Amygdala (tissue), 56 donors: ENCODE measurements at regions not wholly inside any gene's neighbourhood (a gene's known extent, or its start where the extent isn't known, plus 50 kb on each side); places are given as distances from the start of the nearest gene placed in this dataset.
A peak's percentile ranks its signal among the peaks of the same experiment; 100 is the strongest.

ENCODE experiments used
- DNase-seq, 56 donors: peaks; one replicate each; lab custom pipeline; 2025; lab: John Stamatoyannopoulos, UW

DNA sequence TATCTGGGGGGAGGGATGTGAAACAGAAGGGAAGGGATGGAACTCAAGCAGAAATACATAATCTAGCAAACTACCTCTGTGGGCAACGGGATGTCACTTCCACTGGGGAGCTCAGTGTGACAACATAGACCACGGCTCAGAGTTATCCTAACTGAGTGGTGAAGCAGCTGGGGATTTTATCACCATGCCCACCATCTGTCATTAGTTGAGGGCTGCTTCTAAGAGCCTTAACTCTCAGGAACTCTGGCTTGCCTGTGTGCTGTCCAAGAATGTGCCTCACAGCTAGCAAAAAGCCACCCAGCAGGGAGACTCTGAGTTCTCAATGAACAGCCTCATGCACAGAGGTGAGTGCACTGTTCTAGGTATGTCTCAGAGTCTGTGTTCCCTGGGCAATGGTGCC lies 90.6 kb upstream of the CXCL14 start:
- DNase-seq: no peak

DNA sequence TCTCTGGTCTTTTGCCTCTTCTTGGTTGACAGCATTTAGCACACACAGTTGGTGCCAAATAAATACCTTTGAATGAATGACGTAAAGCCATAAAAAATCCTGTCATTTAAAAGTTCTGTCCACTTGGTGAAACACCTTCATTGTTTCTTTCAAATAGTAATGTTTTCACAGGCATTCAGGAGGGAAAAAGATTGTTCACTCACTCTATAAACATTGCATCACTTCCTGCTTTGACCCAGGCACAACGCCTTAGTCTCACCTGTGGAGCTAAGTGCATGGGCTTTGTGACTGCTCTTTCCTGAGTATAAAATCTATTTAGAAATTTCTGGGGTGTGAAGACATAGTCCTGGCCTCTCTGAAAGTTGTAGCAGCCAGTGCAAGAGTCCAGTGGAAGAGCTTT lies 88.9 kb upstream of the CXCL14 start:
- DNase-seq: no peak

DNA sequence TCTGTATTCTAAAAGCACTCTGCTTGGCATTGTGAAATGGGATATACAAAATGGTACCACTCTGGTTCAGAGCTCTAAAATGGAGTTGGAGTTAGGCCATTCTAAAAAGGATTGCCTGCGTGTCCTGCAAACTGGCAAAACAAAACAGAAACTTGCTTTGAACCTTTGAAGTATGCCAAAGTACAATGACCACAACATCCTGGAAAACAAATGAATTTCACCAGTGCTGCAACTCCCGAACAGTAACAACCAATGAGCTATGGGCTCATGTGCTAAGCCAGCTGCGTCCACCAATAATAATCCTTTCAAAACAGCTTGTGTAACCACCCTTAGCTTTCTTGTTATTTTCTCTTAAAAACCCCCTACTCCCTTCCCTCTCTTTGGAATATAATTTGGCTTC lies 88.4 kb upstream of the CXCL14 start:
- no peak for DNase-seq

DNA sequence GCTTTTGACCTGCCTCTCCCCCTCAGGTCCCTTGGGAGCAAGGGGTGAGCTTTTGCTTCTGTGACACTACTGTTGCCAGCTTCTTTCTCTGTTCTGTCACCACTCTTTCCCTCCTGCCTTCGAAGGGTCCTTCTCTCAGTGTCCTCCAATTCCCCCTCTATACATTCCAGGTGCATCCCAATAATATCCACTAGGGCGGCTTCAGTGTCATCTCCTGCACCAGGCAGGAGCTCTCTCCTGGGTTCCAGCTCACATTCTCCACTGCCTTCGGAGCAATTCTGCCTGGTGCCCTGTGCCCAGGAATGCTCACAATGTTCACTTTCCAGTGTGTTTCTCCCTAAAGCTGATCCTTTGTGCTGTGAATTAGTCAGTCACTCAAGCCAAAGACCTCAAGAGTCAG lies 83.9 kb upstream of the CXCL14 start:
- DNase-seq: no peak

DNA sequence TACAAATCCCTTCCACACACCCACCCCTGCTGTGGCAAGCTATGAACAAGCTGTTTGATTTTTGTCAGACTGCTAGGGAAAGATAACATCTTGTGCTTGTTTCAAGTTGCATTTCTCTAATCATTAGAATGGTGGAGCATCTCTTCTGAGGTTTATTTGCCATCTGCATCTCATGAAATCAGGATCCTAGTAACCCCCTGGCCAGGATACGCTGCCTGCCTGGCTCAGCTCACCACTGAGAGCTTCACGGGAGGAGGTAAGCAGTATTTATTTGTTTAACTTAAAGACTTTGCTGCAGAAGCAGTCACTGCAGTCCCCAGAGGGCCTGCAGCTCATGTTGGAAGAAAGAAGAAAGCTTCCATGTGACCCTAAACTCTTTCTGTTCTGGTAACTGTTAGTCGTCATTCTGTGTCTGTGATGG lies 83.3 kb upstream of the CXCL14 start:
- no peak for DNase-seq

DNA sequence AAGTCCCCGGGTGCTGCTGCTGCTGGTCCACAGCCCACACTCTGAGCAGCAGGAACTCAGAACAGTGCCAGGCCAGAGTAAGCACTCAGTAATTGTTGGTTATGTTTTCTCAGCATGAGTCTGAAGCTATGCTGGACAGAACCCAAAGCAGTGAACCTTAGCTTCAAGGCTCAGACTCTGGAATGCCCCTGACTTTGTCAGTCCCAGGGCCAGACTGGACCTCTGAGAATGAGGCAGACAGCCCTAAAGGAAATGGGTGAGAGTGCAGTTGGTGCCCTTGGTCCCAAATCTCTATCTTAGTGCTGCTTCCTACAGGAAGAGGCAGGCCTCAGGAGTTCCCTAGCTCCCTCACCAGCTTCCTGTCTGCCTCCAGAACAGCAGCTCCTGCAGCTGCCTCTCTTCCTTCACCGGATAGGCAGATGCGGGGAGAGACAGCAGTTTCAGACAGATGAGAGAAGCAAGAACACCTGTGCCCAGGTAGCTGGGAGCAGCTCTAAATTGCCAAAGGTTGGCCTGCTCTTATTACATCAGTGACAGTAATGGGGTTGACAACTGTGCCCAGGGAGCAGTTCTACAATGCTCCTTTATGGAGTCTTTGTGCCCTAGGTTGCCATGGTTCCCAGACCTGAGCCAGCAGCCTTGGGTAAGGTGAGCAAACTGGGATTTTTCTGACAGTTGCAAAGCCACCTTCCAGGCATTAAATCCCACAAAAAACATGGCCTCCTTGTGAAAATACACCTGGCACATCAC lies 82.2 kb upstream of the CXCL14 start:
- peak in 1 of 56 donors; percentile 15 for DNase-seq

DNA sequence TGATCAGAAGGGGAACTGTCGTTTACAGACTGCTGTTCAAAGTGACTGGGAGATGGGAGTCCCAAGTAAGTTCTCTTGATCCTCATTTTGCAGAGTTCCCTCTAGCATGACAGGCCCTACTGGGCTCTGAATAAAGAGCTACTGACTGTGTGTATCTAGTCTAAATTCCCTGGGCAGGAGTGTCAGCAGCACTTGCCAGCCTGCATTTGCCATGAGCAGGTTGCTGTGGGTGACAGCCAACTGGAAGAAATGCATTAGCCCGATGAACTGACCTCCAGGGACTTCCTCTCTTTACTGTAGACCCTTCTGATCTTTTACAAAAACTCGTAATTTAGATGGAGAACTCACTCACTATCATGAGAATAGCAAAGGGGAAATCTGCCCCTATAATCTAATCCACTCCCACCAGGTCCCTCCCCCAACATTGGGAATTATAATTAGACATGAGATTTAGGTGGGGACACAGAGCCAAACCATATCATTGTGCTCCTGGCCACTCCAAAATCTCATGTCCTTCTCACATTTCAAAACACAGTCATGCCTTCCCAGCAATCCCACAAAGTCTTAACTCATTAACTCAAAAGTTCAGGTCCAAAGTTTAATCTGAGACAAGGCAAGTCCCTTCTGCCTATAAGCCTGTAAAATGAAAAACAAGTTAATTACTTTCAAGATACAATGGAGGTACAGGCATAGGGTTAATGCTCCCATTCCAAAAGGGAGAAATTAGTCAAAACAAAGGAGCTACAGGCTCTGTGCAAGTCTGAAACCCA lies 78.9 kb upstream of the CXCL14 start:
- DNase-seq: no peak

DNA sequence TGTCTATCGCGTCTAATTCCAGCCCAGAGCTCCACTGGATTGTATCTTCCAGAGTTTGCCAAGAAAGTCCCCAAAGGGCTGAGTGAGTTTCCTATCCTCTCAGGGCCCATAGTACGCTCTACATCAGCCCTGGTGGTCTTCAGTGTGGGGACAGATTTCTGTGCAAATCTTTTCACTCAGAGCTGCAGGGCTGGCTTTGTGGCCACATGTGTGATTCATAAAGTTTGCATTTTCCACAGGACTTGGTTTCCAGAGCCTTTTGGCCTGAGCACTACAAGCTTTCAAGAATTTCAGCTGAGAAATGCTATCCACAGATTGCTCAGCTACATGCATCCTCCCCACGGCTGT lies 76.7 kb upstream of the CXCL14 start:
- DNase-seq: no peak

DNA sequence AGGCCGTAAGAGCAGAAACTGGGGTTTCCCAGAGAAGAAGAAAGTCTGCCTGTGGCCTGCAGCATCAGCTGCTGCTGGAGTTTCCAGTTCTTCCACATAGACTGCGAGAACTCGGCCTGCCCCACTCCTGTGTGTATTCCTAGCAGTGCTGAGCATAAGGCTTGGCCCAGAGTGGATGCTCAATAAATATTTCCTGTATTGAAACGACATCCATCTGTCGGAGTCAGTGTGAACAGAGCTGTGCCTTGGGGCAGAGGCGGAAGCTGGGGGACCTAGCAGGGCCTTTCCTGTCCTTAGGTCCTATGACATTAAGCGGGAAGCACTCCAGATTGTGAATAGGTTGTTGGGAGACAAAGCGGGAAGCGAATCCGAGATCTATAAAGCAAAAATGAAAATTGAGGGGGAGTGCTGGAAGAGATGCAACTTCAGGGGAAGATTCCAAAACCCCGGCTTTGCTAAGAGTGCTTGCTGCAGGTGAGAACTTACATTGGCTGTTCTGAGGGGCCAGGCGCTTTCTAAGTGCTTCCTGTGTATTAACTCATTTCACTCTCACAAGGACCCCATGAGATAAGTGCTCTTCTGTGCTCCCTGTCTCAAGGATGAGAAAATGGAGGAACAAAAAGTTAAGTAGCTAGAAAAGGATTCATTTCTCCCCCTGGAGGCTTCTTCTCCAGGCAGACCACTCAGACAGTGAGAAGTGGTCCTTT lies 76.1 kb upstream of the CXCL14 start:
- no peak for DNase-seq

DNA sequence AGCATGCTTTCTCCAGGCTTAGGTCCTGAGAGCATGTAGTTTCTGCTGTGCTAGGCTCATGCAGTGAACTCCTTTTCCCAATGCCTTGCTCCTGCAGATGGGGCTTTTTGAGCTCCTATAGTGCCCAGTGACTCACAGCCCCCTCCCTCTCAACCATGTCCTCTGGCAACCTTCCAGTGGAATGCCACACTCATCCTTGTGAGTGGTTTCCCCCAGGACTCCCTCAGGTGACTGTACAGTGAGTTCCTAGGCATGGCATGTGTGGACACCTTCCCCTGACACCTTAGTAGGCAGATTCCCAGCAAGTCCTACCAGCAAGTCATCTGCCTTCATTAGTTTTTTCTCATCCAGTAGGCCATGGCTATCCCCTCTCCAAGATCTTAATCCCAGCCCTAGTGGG lies 72.4 kb upstream of the CXCL14 start:
- no peak for DNase-seq

DNA sequence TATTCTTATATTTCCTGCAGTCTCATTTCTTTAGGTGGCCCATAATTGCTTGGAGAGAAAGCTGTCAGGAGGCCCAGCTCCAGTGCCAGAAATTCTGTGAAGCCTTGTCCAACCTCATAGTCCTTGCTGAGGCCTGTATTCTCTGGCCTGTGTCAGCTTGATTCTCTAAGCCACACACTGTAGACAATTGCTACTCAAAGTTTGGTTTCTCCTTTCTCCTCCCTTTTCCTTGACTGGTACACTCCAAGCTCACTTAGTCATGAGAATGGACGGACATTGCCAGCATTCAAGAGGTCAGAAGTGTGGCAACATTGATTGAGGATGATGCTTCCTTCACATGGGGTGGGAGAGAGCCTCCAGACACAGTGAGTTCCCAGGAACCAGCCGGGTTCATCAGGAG lies 71.3 kb upstream of the CXCL14 start:
- DNase-seq: no peak

DNA sequence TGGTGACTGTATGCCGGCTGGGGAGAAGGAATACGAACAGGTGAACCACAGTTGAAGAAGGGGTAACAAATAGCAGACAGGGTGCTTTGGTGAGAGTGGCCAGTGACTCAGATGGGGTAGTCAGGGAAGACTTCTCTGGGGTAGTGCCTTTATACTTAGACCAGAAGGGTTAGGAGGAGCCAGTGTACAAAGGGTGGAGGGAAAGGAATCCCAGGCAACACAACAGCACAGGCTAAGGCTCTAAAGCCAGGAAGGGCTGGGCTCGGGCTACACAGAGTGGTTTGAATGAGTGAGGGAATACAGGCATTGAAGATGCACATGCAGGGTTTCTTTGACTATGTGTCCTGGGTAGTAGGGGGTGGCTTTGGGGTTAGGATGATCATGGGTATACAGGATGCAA lies 70.6 kb upstream of the CXCL14 start:
- DNase-seq: no peak

DNA sequence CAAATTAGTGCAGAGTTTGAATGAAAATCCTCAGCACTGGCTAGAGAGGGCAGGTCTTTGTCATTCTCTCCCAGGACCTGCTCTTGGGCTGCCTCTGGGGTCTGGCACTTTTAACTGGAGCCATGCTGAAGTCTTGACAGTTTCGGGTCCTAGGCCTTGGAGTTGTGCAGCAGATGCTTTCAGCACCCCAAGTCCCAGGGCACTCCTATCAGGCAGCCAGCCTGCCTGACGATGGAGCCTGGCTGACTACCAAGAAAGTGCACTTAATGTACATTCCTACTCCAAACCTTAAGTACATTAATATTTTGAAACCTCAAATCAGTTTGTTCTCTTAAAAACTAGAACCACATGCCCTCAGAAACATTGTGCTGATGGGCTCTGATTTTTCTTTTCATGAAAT lies 69.3 kb upstream of the CXCL14 start:
- no peak for DNase-seq

DNA sequence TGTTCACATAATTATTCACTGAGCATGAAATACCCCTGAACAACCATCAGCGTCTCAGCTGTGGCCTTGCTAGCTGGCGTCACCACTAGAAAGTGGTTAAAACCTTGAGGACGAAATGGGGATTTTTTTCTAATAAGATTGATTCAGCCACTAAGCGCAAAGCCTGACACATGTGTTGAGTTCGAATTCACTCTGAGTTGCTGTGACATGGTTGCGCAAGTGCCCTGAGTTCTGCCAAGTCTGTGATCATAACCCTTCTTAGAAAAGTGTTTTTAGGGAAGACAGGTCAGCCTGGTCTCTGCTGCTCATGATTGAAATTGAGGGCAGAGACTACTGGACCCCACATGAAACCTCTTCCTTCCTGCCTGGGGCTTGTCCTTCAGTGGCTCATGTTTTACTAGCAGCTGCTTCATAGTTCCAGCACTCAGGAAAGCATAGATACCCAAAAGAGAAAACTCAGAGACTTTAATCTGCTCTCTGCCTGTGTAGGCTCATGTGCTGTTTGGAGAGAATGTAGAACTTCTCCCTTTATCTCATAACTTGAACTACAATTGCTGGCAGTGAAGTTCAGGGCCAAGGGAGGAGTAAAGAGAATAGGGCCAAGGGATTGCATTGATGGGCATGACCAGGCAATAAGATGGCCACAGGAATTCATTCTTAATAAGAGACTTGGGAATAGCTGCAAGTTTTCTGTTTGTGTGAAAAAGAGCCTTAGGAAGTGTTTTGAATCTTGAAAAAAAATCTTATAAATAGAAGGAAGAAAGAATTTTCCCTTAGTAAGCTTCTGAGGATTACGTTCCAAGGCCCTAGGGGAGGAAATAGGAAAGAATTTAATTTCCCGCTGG lies 66.8 kb upstream of the CXCL14 start:
- DNase-seq: no peak

DNA sequence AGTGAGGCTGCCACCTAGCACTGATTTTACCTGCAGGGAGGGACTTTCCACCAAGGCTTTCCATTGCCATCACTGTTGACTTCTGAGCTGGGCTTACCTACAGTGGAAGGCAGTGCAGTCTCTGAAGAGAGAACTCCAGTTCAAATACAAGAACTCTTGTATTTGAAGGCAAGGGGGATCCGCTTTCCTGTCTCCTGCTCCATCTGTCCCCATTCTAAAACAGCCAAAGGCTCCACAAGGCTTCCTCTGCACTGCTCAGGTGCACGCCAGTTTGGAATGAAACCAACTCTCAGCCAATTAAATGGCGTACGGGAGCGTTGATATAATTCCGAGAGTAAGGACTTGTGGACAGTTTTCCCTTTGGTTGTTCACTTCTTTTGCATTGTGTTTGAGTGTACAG lies 66.0 kb upstream of the CXCL14 start:
- DNase-seq: no peak

DNA sequence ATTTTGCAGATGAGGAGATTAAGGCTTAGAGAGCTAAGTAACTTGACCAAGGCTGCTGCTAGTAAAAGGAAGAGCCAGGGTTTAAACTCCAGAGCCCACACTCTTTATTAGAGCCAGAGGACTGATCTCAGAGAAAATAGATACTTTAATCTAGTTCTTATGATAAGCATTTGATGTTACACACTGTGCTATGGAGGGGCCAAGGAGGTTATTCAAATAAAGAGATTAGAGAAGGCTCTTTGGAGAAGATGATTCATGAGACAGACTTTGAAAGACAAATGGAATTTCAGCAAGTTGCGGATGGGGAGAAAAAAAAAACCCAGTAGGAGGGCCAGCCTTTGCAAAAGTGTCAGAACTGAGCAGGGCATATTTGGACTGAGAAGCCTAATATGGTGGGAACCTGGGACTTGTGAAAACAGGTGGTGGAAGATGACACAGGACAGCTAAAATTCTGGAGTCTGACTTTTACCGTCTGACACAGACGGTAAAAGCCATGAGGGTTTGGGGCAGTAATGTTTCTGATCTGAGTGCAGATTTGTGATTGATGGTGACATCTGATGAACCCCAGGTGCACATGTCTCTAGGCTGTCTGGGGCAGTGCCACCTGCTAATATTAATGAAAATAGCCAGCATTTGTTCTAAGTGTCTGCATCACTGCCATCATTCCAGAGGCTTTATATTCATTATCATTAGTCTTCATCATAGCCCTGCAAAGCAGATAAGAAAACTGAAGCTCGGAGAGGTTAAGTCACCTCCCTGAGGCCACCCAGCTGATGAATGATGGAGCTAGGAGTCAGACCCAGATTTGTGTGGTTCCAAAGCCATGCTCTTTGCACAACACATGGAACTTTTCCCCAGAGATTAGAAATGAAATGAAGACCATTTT lies 65.3 kb upstream of the CXCL14 start:
- DNase-seq: no peak

DNA sequence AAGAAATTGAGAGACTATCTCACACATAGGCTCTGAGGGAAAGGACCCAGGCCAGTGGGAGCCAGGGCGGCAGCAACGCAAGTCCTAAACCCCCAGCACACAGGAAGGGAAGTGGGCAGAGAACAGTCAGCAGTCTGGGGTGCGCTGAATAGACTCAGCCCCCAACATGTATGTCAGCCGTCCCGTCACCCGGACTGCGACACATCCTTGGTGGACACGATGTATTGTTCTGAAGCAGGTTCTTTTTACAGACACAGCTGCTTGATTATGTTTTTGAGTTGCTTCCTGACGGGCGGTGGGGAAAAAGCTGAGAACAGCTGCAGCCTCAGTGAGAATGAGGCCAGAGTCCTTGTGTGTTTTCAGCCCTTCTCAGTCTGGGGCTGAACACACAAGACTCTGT lies 64.1 kb upstream of the CXCL14 start:
- no peak for DNase-seq

DNA sequence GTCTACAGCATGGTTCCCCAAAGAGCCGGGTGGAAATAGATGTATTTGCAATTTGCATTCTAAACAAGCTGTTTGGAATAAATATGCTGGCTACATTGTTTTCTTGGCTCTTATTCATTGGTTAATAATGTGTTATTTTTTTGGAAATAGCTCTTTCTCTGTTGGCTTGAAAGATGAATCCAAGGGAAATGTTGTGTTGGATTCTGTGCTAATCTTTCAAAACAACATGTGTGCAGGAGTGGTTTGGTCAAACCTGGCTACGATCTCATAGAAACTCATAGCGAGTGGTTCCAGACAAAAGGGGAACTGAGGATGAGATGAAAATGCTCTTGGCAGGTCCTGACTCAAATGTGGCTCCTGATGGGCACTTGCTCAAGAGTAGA lies 63.7 kb upstream of the CXCL14 start:
- DNase-seq: no peak

DNA sequence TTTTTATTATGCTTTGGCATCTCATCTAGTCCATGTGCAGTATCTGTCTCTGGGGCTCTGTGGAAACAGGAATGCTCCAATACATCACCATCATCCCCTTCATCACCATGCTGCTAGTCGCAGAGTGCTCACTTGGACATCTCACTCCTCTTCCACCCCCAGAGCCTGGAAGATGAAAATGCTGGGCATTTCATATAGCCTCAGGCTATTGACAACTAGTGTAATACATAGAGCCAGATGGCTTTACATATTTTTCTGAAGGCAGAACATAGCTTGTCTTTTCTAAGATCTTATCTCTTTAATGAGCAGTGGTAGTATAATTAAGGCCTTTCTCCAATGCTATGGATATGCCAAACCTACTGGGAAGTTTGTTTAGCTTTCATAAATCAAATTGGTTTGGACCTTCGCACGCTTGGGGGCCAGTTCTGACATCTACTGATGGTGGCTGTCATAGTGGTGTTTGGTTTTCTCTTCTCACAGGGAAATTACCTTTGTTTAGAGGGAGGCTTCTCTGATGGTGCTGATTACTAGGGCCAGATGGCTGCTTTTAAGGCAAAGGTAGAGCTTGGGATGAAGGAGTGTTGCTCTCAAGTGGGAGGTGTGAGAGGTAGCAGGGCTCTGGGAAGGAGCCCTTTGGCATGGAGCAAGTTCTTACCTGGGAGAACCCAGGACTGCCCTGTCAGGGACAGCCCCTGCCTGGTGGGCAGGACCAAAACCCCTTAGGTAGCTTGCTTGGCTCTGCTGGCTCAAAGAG lies 63.1 kb upstream of the CXCL14 start:
- no peak for DNase-seq
